GM12878 (cell line): ENCODE measurements at regions not wholly inside any gene's neighbourhood (a gene's known extent, or its start where the extent isn't known, plus 50 kb on each side); places are given as distances from the start of the nearest gene placed in this dataset.

Experiments
- ATAC-seq: fragments of 200-7000 bp; cut with Tn5 transposase; 3 replicates; pipeline ENCODE4 v1.9.1; 2020; ENCODE audit warnings: mild to moderate bottlenecking, moderate library complexity
- BruUV-seq: library from RNA; stranded (reverse); fragments of 400-500 nt; replicated peaks from 2 replicates; lab custom pipeline; 2021; lab: Mats Ljungman, UMichigan
- CTCF ChIA-PET: fragments of 300-600 bp; sonication (Branson Sonifier 250); formaldehyde crosslinking; extraction: SDS; loops from one replicate; lab custom pipeline; 2021; ENCODE audit warnings: inconsistent platforms; lab: Yijun Ruan, JAX
- POLR2A ChIA-PET: fragments of 350-600 bp; formaldehyde crosslinking; extraction: SDS; loops from one replicate; lab custom pipeline; 2021; ENCODE audit warnings: inconsistent platforms; lab: Charles Lee
- RAD21 ChIA-PET: fragments of 300-600 bp; sonication (Branson Sonifier 250); formaldehyde crosslinking; loops from one replicate; lab custom pipeline; 2023; ENCODE audit warnings: antibody characterized with exemption; ENCODE audit not compliant: unreplicated experiment; lab: Charles Lee
- SMC1A ChIA-PET: fragments of 300-600 bp; sonication (Branson Sonifier 250); formaldehyde crosslinking; loops from one replicate; lab custom pipeline; 2023; ENCODE audit not compliant: unreplicated experiment, uncharacterized antibody; lab: Charles Lee
- DNase-seq: peaks from one replicate; pipeline ENCODE4 v3.0.0-alpha.2; 2011; ENCODE audit warnings: low read depth, low spot score
- FAIRE-seq: peaks from 3 replicates; lab custom pipeline; 2011; peaks lifted over from hg19 to GRCh38; lab: Jason Lieb, UNC
- H2AFZ ChIP-seq: 2 replicates; pipeline ENCODE4 v1.6.0; 2011; ENCODE audit warnings: low read depth, low read length, control low read depth; ENCODE audit not compliant: control insufficient read depth
- H3K27ac ChIP-seq: 2 replicates; pipeline ENCODE4 v1.5.1; 2011; ENCODE audit warnings: control low read depth; ENCODE audit not compliant: control insufficient read depth, insufficient read depth
- H3K27me3 ChIP-seq, 2 experiments: replicated peaks in 1 of 2; 2 replicates each; pipeline versions ENCODE4 v1.6.0 to v1.6.1; 2011; ENCODE audit warnings: low read length in 1 of 2; ENCODE audit not compliant: control insufficient read depth in 2 of 2, insufficient read depth in 2 of 2
- H3K36me3 ChIP-seq, 2 experiments: 2 replicates each; pipeline ENCODE4 v1.5.1; 2011; ENCODE audit warnings: low read length in 1 of 2; ENCODE audit not compliant: control insufficient read depth in 2 of 2, insufficient read depth in 2 of 2
- H3K4me1 ChIP-seq: 2 replicates; pipeline ENCODE4 v1.6.1; 2011; ENCODE audit warnings: mild to moderate bottlenecking, low read length, moderate library complexity, mixed read lengths; ENCODE audit not compliant: control insufficient read depth, insufficient read depth
- H3K4me2 ChIP-seq: 2 replicates; pipeline ENCODE4 v1.6.0; 2011; ENCODE audit warnings: control low read depth; ENCODE audit not compliant: control insufficient read depth, insufficient read depth
- H3K4me3 ChIP-seq: fragments of 200-600 bp; sonication (generic); 2 replicates; pipeline ENCODE4 v1.5.1; 2016
- H3K79me2 ChIP-seq: 2 replicates; pipeline ENCODE4 v1.6.0; 2011; ENCODE audit warnings: low read length; ENCODE audit not compliant: control insufficient read depth, insufficient read depth
- H3K9ac ChIP-seq: 2 replicates; pipeline ENCODE4 v1.8.0; 2011; ENCODE audit warnings: low read length, control low read depth, mixed read lengths; ENCODE audit not compliant: control insufficient read depth, insufficient read depth
- H3K9me3 ChIP-seq: replicated peaks from 3 replicates; pipeline ENCODE4 v1.5.1; 2011; ENCODE audit warnings: mild to moderate bottlenecking, low read length; ENCODE audit not compliant: control insufficient read depth, insufficient read depth
- H4K20me1 ChIP-seq: 2 replicates; pipeline ENCODE4 v1.6.0; 2011; ENCODE audit not compliant: control insufficient read depth, insufficient read depth
- BHLHE40 ChIP-seq, 2 experiments: fragments of 450-650 bp in 1 of 2; IDR thresholded peaks; 2 replicates each; pipeline ENCODE4 v1.6.1; 2011 to 2017; ENCODE audit warnings: low read depth in 2 of 2, borderline replicate concordance in 1 of 2, improper control_type of control experiment in 1 of 2, low read length in 1 of 2, mild to moderate bottlenecking in 1 of 2
- CHD4 ChIP-seq: fragments of 200-600 bp; sonication (generic); IDR thresholded peaks from 2 replicates; pipeline ENCODE4 v1.6.1; 2016; ENCODE audit warnings: mild to moderate bottlenecking
- HDAC6 ChIP-seq: fragments of 200-600 bp; sonication (generic); IDR thresholded peaks from one replicate; pipeline ENCODE4 v1.8.0; 2017; ENCODE audit warnings: antibody characterized with exemption; ENCODE audit not compliant: unreplicated experiment
- NKRF ChIP-seq: fragments of 450-650 bp; conservative IDR thresholded peaks from 2 replicates; pipeline ENCODE4 v1.6.1; 2017; ENCODE audit warnings: mild to moderate bottlenecking, moderate library complexity
- PRDM15 ChIP-seq: fragments of 450-650 bp; formaldehyde crosslinking; IDR thresholded peaks from 2 replicates; pipeline ENCODE4 v1.4.0; 2020; ENCODE audit warnings: mild to moderate bottlenecking, moderate library complexity
- SREBF1 ChIP-seq: IDR thresholded peaks from 2 replicates; pipeline ENCODE4 v1.6.1; 2012; ENCODE audit warnings: mild to moderate bottlenecking, low read length
- ZZZ3 ChIP-seq: IDR thresholded peaks from 2 replicates; pipeline ENCODE4 v1.6.1; 2011; ENCODE audit warnings: low read depth; ENCODE audit not compliant: control insufficient read depth, insufficient read length
- in situ Hi-C: fragments of 300-500 bp; cut with MboI; formaldehyde crosslinking; loops from 9 replicates; pipeline ENCODE4 v1.14.3; 2018; ENCODE audit warnings: mixed read lengths
- intact Hi-C: fragments of 100-400 bp; cut with micrococcal nuclease; formaldehyde crosslinking; loops from one replicate; pipeline ENCODE4 v1.14.2; 2022; ENCODE audit not compliant: unreplicated experiment
- TF ChIP-seq, protein P1 (sequence below): fragments of 450-650 bp; IDR thresholded peaks from 2 replicates; pipeline ENCODE4 v1.6.1; 2016; ENCODE audit warnings: mild to moderate bottlenecking

GRCh38 chrX:87890437-87890836 is 372.8 kb downstream of the KLHL4 start:
- H3K4me1 ChIP-seq = no peaks in the 10 kb centered on the region
- CTCF ChIA-PET = interaction anchor here (0.8 kb wide), 1 partner anchor 14 kb away, joined by 3 read pairs; no protein-coding TSS in a partner anchor
- FAIRE-seq = no peak

More at GRCh38 chrX:87890437-87890836, 372.8 kb downstream of the KLHL4 start:
- Histone ChIP-seq H3K4me3 (no peak overlapping the region), H2AFZ (no peak overlapping the region), H3K27ac (no peak overlapping the region), H4K20me1 (no peaks in the 10 kb centered on the region)
- SMC1A ChIA-PET = interaction anchor here (1.5 to 2.6 kb wide), 2 partner anchors 10 kb away, joined by 4 to 15 read pairs; no protein-coding TSS in a partner anchor
- TF ChIP-seq PRDM15 = no peak
- TF ChIP-seq CHD4 = no peak
- no peak for TF ChIP-seq BHLHE40 (IDR thresholded peaks at IDR 0.05; ENCODE audit: borderline replicate concordance in 1 of 2, low read depth in 2 of 2, low read length in 1 of 2)
- no peak for TF ChIP-seq SREBF1
- TF ChIP-seq, protein P1, sequence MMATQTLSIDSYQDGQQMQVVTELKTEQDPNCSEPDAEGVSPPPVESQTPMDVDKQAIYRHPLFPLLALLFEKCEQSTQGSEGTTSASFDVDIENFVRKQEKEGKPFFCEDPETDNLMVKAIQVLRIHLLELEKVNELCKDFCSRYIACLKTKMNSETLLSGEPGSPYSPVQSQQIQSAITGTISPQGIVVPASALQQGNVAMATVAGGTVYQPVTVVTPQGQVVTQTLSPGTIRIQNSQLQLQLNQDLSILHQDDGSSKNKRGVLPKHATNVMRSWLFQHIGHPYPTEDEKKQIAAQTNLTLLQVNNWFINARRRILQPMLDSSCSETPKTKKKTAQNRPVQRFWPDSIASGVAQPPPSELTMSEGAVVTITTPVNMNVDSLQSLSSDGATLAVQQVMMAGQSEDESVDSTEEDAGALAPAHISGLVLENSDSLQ = no peak
- TF ChIP-seq ZZZ3 = no peak
- TF ChIP-seq HDAC6 = no peak
- TF ChIP-seq NKRF = no peak
- TF ChIP-seq, all 136 proteins: peak for 0
- BruUV-seq = no TSS peak
- Histone ChIP-seq H3K9ac (no peak overlapping the region), H3K36me3 (no peaks in the 10 kb centered on the region), H3K79me2 (no peaks in the 10 kb centered on the region), H3K4me2 (no peak overlapping the region), H3K27me3 (no peaks in the 10 kb centered on the region), H3K9me3 (no peaks in the 10 kb centered on the region)
- no peak for DNase-seq
- no peak for ATAC-seq
- in situ Hi-C loops = no loop called here
- intact Hi-C loops = no loop called here
- RAD21 ChIA-PET = no interaction called here
- POLR2A ChIA-PET = no interaction called here
